GM21786 (cell line): ENCODE measurements at regions not wholly inside any gene's neighbourhood (a gene's known extent, or its start where the extent isn't known, plus 50 kb on each side); places are given as distances from the start of the nearest gene placed in this dataset.

Experiments used
- ATAC-seq: cut with Tn5 transposase; IDR thresholded peaks from one replicate; pipeline ENCODE4 v1.9.1; 2021; ENCODE audit not compliant: unreplicated experiment

- no peak for ATAC-seq
Measured at GRCh38 chr5:152987131-152987530, 503.3 kb upstream of the GRIA1 start.

GRCh38 chr5:152990217-152990616 lies 500.3 kb upstream of the GRIA1 start:
- ATAC-seq = no peak

GRCh38 chr5:152990649-152991048 lies 499.8 kb upstream of the GRIA1 start:
- ATAC-seq = no peak

GRCh38 chr5:152994033-152994680 lies 496.3 kb upstream of the GRIA1 start:
- no peak for ATAC-seq

- no peak for ATAC-seq
Measured at GRCh38 chr5:152995214-152995725, 495.2 kb upstream of the GRIA1 start.

- ATAC-seq = no peak
Measured at GRCh38 chr5:153005711-153006110, 484.8 kb upstream of the GRIA1 start.

GRCh38 chr5:153006681-153007080 lies 483.8 kb upstream of the GRIA1 start:
- ATAC-seq = no peak

- ATAC-seq = no peak
Measured at GRCh38 chr5:153014194-153014593, 476.3 kb upstream of the GRIA1 start.

GRCh38 chr5:153018121-153018520 lies 472.3 kb upstream of the GRIA1 start:
- ATAC-seq = no peak

- ATAC-seq = no peak
Measured at GRCh38 chr5:153030755-153031725, 459.4 kb upstream of the GRIA1 start.

- no peak for ATAC-seq
Measured at GRCh38 chr5:153039501-153039900, 451.0 kb upstream of the GRIA1 start.

- no peak for ATAC-seq
Measured at GRCh38 chr5:153043886-153044285, 446.6 kb upstream of the GRIA1 start.

- ATAC-seq = no peak
Measured at GRCh38 chr5:153050496-153051179, 439.8 kb upstream of the GRIA1 start.

GRCh38 chr5:153066281-153066680 lies 424.2 kb upstream of the GRIA1 start:
- no peak for ATAC-seq

- no peak for ATAC-seq
Measured at GRCh38 chr5:153067869-153068268, 422.6 kb upstream of the GRIA1 start.

- ATAC-seq = no peak
Measured at GRCh38 chr5:153079396-153079795, 411.1 kb upstream of the GRIA1 start.

GRCh38 chr5:153080940-153081339 lies 409.5 kb upstream of the GRIA1 start:
- no peak for ATAC-seq

GRCh38 chr5:153081385-153081784 lies 409.1 kb upstream of the GRIA1 start:
- ATAC-seq = no peak

- ATAC-seq = no peak
Measured at GRCh38 chr5:153084511-153084910, 406.0 kb upstream of the GRIA1 start.

- ATAC-seq = no peak
Measured at GRCh38 chr5:153086486-153086885, 404.0 kb upstream of the GRIA1 start.

GRCh38 chr5:153088538-153088937 lies 401.9 kb upstream of the GRIA1 start:
- no peak for ATAC-seq
